Erythroblast (primary cell): ENCODE measurements at regions not wholly inside any gene's neighbourhood (a gene's known extent, or its start where the extent isn't known, plus 50 kb on each side); places are given as distances from the start of the nearest gene placed in this dataset.

ENCODE experiments used
- GATA1 ChIP-seq: IDR thresholded peaks from 2 replicates; pipeline ENCODE4 v1.6.1; 2011; ENCODE audit warnings: low read depth, mild to moderate bottlenecking, control low read depth, low read length, moderate library complexity
- POLR2A ChIP-seq: IDR thresholded peaks from 2 replicates; pipeline ENCODE4 v1.6.1; 2011; ENCODE audit warnings: mild to moderate bottlenecking, low read length

DNA sequence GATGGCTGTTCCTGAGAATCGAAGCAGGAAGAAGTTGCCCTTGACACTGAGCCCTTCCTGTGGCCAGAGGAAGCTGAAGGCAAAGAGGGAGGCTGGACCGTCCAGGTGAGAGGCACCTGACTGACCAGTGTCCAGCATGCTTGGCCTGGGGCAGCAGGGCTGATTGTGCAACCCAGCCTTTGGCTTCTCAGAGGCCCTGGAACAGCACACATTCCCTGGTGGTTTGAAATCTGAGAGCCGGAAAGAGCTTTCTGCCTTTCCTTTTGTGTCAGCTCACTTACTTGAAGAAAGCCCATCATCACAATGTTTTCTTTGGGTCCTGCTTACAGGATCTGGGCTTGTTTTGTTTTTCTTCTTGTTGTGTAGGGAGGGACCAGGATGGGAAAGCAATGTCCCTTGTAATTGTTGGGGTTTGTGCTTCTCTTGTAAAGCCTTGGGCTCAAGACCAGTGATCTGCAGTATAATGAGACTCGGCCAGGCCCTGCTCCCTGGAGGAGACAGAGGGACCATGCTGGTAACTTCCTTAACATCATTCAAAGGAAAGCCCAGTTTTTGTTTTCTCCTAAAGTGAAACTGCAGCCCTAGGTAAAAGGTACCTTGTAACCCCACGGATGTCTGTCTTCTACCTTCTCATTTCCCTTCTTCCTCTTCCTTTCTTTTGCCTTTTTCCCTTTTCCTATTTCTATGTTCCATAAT lies 213.7 kb downstream of the NXNL2 start:
- TF ChIP-seq POLR2A, result no peak
- no peak for TF ChIP-seq GATA1
